Endothelial cell of umbilical vein (primary cell): ENCODE measurements at regions not wholly inside any gene's neighbourhood (a gene's known extent, or its start where the extent isn't known, plus 50 kb on each side); places are given as distances from the start of the nearest gene placed in this dataset.

ENCODE experiments used
- BruUV-seq: library from RNA; stranded (reverse); fragments of 400-500 nt; replicated peaks from 2 replicates; lab custom pipeline; 2021; lab: Mats Ljungman, UMichigan
- CTCF ChIA-PET: fragments of 300-600, 350-600 bp; sonication (Branson Sonifier 250); formaldehyde crosslinking; loops from one replicate; lab custom pipeline; 2021; ENCODE audit warnings: antibody characterized with exemption, inconsistent platforms; lab: Charles Lee
- POLR2A ChIA-PET: fragments of 300-600, 350-600 bp; sonication (Branson Sonifier 250); formaldehyde crosslinking; loops from one replicate; lab custom pipeline; 2021; ENCODE audit warnings: antibody characterized with exemption, inconsistent platforms; lab: Charles Lee
- DNase-seq: peaks from one replicate; pipeline ENCODE4 v3.0.0-alpha.2; 2011; ENCODE audit warnings: low read depth, low spot score
- FAIRE-seq: peaks from 2 replicates; lab custom pipeline; 2011; peaks lifted over from hg19 to GRCh38; lab: Jason Lieb, UNC
- H2AFZ ChIP-seq: 2 replicates; pipeline ENCODE4 v1.6.0; 2012; ENCODE audit warnings: low read depth, low read length, control low read depth, inconsistent platforms
- H3K27ac ChIP-seq: 2 replicates; pipeline ENCODE4 v1.5.1; 2011; ENCODE audit warnings: low read depth, mild to moderate bottlenecking, control low read depth, low read length, moderate library complexity; ENCODE audit not compliant: insufficient read depth
- H3K27me3 ChIP-seq, 2 experiments: 2 replicates each; pipeline versions ENCODE4 v1.6.0 to v1.6.1; 2011; ENCODE audit warnings: low read length in 2 of 2, mixed read lengths in 1 of 2; ENCODE audit not compliant: control insufficient read depth in 2 of 2, insufficient read depth in 2 of 2
- H3K36me3 ChIP-seq, 2 experiments: 2 replicates in 1 of 2; 3 replicates in 1 of 2; pipeline ENCODE4 v1.5.1; 2011; ENCODE audit warnings: low read length in 2 of 2, mild to moderate bottlenecking in 1 of 2, moderate library complexity in 1 of 2; ENCODE audit not compliant: control insufficient read depth in 2 of 2, insufficient read depth in 2 of 2; ENCODE audit errors: extremely low read depth in 1 of 2
- H3K4me1 ChIP-seq: 3 replicates; pipeline ENCODE4 v1.5.1; 2011; ENCODE audit warnings: mild to moderate bottlenecking, low read length; ENCODE audit not compliant: control insufficient read depth, insufficient read depth; ENCODE audit errors: extremely low read depth
- H3K4me2 ChIP-seq: 2 replicates; pipeline ENCODE4 v1.6.1; 2011; ENCODE audit warnings: low read length, control low read depth, mixed read lengths; ENCODE audit not compliant: insufficient read depth
- H3K4me3 ChIP-seq, 3 experiments: fragments of 200-600 bp in 1 of 3; sonication (generic), shearing (Covaris generic) in 1 of 3; replicated peaks in 1 of 3; 2 replicates each; pipeline ENCODE4 v1.5.1; 2011 to 2016; ENCODE audit warnings: control low read depth in 3 of 3, low read length in 3 of 3, mild to moderate bottlenecking in 2 of 3, inconsistent platforms in 1 of 3, low read depth in 1 of 3, moderate library complexity in 1 of 3; ENCODE audit not compliant: insufficient read depth in 1 of 3
- H3K79me2 ChIP-seq: 2 replicates; pipeline ENCODE4 v1.6.0; 2012; ENCODE audit warnings: low read length, inconsistent platforms; ENCODE audit not compliant: control insufficient read depth, insufficient read depth
- H3K9ac ChIP-seq: replicated peaks from 2 replicates; pipeline ENCODE3; 2011; ENCODE audit warnings: low read length, control low read depth; ENCODE audit not compliant: insufficient read depth; ENCODE audit errors: extremely low read depth
- H3K9me1 ChIP-seq: replicated peaks from 3 replicates; pipeline ENCODE4 v1.6.0; 2011; ENCODE audit warnings: mild to moderate bottlenecking, low read length; ENCODE audit not compliant: control insufficient read depth, insufficient read depth; ENCODE audit errors: extremely low read depth
- H3K9me3 ChIP-seq: replicated peaks from 2 replicates; pipeline ENCODE4 v1.5.1; 2012; ENCODE audit warnings: low read length, inconsistent platforms; ENCODE audit not compliant: control insufficient read depth, insufficient read depth
- H4K20me1 ChIP-seq: replicated peaks from 2 replicates; pipeline ENCODE3; 2011; ENCODE audit warnings: mild to moderate bottlenecking, low read length; ENCODE audit not compliant: control insufficient read depth, insufficient read depth; ENCODE audit errors: extremely low read depth
- EZH2 ChIP-seq: IDR thresholded peaks from 2 replicates; pipeline ENCODE4 v1.6.1; 2012; ENCODE audit warnings: borderline replicate concordance, low read depth, mild to moderate bottlenecking, moderate library complexity, low read length, inconsistent platforms; ENCODE audit not compliant: severe bottlenecking
- FOS ChIP-seq: IDR thresholded peaks from 2 replicates; pipeline ENCODE4 v1.6.1; 2011; ENCODE audit warnings: mild to moderate bottlenecking, low read length, moderate library complexity, borderline replicate concordance; ENCODE audit not compliant: insufficient read depth
- GATA2 ChIP-seq: IDR thresholded peaks from 2 replicates; pipeline ENCODE4 v1.7.0; 2011; ENCODE audit warnings: low read depth, mild to moderate bottlenecking, moderate library complexity, mixed read lengths, low read length; ENCODE audit not compliant: insufficient read length, insufficient read depth
- JUN ChIP-seq: IDR thresholded peaks from 2 replicates; pipeline ENCODE4 v1.6.1; 2011; ENCODE audit warnings: borderline replicate concordance, low read depth; ENCODE audit not compliant: insufficient read length, insufficient read depth
- MYC ChIP-seq: IDR thresholded peaks from one replicate; pipeline ENCODE4 v1.6.1; 2011; ENCODE audit warnings: mild to moderate bottlenecking, low read depth, low read length
- POLR2A ChIP-seq: IDR thresholded peaks from 2 replicates; pipeline ENCODE4 v1.6.1; 2012; ENCODE audit warnings: low read depth, mild to moderate bottlenecking, control low read depth, low read length
- POLR2AphosphoS5 ChIP-seq: IDR thresholded peaks from 2 replicates; pipeline ENCODE4 v1.6.1; 2012; ENCODE audit warnings: low read depth, mild to moderate bottlenecking, control low read depth, low read length, moderate library complexity; ENCODE audit not compliant: insufficient read depth
- dilution Hi-C: fragments of 300-500 bp; cut with MboI; formaldehyde crosslinking; loops from one replicate; pipeline ENCODE4 v1.15.0; 2019; ENCODE audit warnings: low sequenced_read_pairs; ENCODE audit not compliant: extremely low pct_ligation_motif_present
- intact Hi-C: fragments of 100-400 bp; cut with micrococcal nuclease; formaldehyde crosslinking; loops from one replicate; pipeline ENCODE4 v1.10.0; 2022
- TF ChIP-seq, protein P1 (sequence below): IDR thresholded peaks from 2 replicates; pipeline ENCODE4 v1.6.1; 2011; ENCODE audit not compliant: insufficient read depth, insufficient read length

DNA sequence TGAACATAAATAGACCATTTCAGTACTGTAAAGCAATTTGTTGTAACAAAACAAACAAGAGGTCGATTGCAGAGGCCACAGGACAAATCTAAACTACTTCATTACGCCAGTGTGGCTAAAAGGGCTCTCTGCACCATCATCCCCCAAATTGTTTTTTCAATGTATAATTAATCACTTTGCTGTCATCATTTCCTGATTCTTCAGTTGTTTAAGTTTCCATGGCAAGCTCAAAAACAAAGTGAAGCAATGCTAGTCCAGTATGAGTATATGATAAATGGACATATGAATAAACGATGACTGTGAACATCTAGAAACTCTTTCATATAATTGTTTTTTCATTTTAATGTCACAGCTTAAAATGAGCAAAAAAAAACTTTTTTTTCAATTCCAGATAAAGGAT is 235.4 kb upstream of the FGF13 start:
- no peak overlapping the region for H3K4me2 ChIP-seq
- no peaks in the 10 kb centered on the region for H3K27me3 ChIP-seq
- no peak overlapping the region for H2AFZ ChIP-seq
- no peak overlapping the region for H3K27ac ChIP-seq
- TF ChIP-seq POLR2A (no peak), JUN (no peak), EZH2 (no peak), POLR2AphosphoS5 (no peak)
- TF ChIP-seq, protein P1, sequence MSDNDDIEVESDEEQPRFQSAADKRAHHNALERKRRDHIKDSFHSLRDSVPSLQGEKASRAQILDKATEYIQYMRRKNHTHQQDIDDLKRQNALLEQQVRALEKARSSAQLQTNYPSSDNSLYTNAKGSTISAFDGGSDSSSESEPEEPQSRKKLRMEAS: no peak
- H3K79me2 ChIP-seq: no peaks in the 10 kb centered on the region
- no peaks in the 10 kb centered on the region for H3K4me1 ChIP-seq
- BruUV-seq: no TSS peak
- DNase-seq (no peak), FAIRE-seq (no peak)
- H3K9me1 ChIP-seq: no peaks in the 10 kb centered on the region
- intact Hi-C loops: no loop called here
- no peaks in the 10 kb centered on the region for H3K9me3 ChIP-seq
- CTCF ChIA-PET: no interaction called here
- dilution Hi-C loops: no loop called here
- POLR2A ChIA-PET: no interaction called here
- no peak overlapping the region for H3K9ac ChIP-seq
- no peaks in the 10 kb centered on the region for H4K20me1 ChIP-seq
- no peak overlapping the region for H3K4me3 ChIP-seq
- no peaks in the 10 kb centered on the region for H3K36me3 ChIP-seq

GRCh38 chrX:138945219-138945618 is 233.7 kb upstream of the FGF13 start:
- Histone ChIP-seq H3K9me3 (no peaks in the 10 kb centered on the region), H3K9me1 (no peaks in the 10 kb centered on the region), H3K79me2 (no peaks in the 10 kb centered on the region), H3K9ac (no peak overlapping the region), H3K4me3 (no peak overlapping the region), H3K36me3 (no peaks in the 10 kb centered on the region), H3K27ac (no peak overlapping the region), H3K4me1 (no peaks in the 10 kb centered on the region), H3K4me2 (no peak overlapping the region), H2AFZ (no peak overlapping the region), H4K20me1 (no peaks in the 10 kb centered on the region), H3K27me3 (no peaks in the 10 kb centered on the region)
- FAIRE-seq (no peak), DNase-seq (no peak)
- TF ChIP-seq FOS (no peak), MYC (no peak), POLR2A (no peak), EZH2 (no peak), POLR2AphosphoS5 (no peak), GATA2 (no peak), JUN (no peak)
- TF ChIP-seq, protein P1: no peak
- CTCF ChIA-PET: no interaction called here
- no TSS peak for BruUV-seq
- POLR2A ChIA-PET: no interaction called here
- intact Hi-C loops (no loop called here), dilution Hi-C loops (no loop called here)
